ENCODE measurements at regions not wholly inside any gene's neighbourhood (a gene's known extent, or its start where the extent isn't known, plus 50 kb on each side); places are given as distances from the start of the nearest gene placed in this dataset.
"Not testable (repeated sequence)": the region's sequence is repeated elsewhere in the genome, so short reads cannot be mapped to it uniquely, and the experiment has no call there.

GRCh38 chr6:145158636-145159035 lies 576.7 kb downstream of the EPM2A start:
- not testable (repeated sequence) for DNase-seq (ENCODE audit: low read depth)

- no peak for DNase-seq (ENCODE audit: low read depth)
Measured at GRCh38 chr6:145159921-145160320, 575.4 kb downstream of the EPM2A start.

- no peak for DNase-seq (ENCODE audit: low read depth)
Measured at GRCh38 chr6:145161501-145161900, 573.8 kb downstream of the EPM2A start.

GRCh38 chr6:145169726-145170224 lies 565.5 kb downstream of the EPM2A start:
- DNase-seq (ENCODE audit: low read depth) = no peak

GRCh38 chr6:145175470-145175869 lies 559.9 kb downstream of the EPM2A start:
- no peak for DNase-seq (ENCODE audit: low read depth)

GRCh38 chr6:145178391-145178790 lies 556.9 kb downstream of the EPM2A start:
- no peak for DNase-seq (ENCODE audit: low read depth)

GRCh38 chr6:145187491-145188206 lies 547.7 kb downstream of the EPM2A start:
- no peak for DNase-seq (ENCODE audit: low read depth)

- no peak for DNase-seq (ENCODE audit: low read depth)
Measured at GRCh38 chr6:145189836-145190235, 545.5 kb downstream of the EPM2A start.

- no peak for DNase-seq (ENCODE audit: low read depth)
Measured at GRCh38 chr6:145194389-145194788, 540.9 kb downstream of the EPM2A start.

- DNase-seq (ENCODE audit: low read depth) = no peak
Measured at GRCh38 chr6:145199961-145200360, 535.4 kb downstream of the EPM2A start.

- no peak for DNase-seq (ENCODE audit: low read depth)
Measured at GRCh38 chr6:145204301-145204700, 531.0 kb downstream of the EPM2A start.

- no peak for DNase-seq (ENCODE audit: low read depth)
Measured at GRCh38 chr6:145206247-145206907, 528.9 kb downstream of the EPM2A start.

- DNase-seq (ENCODE audit: low read depth) = no peak
Measured at GRCh38 chr6:145208474-145208873, 526.8 kb downstream of the EPM2A start.

GRCh38 chr6:145209272-145209671 lies 526.0 kb downstream of the EPM2A start:
- no peak for DNase-seq (ENCODE audit: low read depth)

- DNase-seq (ENCODE audit: low read depth) = no peak
Measured at GRCh38 chr6:145212813-145213212, 522.5 kb downstream of the EPM2A start.

GRCh38 chr6:145213614-145214013 lies 521.7 kb downstream of the EPM2A start:
- no peak for DNase-seq (ENCODE audit: low read depth)

- DNase-seq (ENCODE audit: low read depth) = no peak
Measured at GRCh38 chr6:145214570-145214969, 520.8 kb downstream of the EPM2A start.

GRCh38 chr6:145224450-145224849 lies 510.9 kb downstream of the EPM2A start:
- no peak for DNase-seq (ENCODE audit: low read depth)

- no peak for DNase-seq (ENCODE audit: low read depth)
Measured at GRCh38 chr6:145225500-145225899, 509.8 kb downstream of the EPM2A start.

- DNase-seq (ENCODE audit: low read depth) = no peak
Measured at GRCh38 chr6:145227593-145227992, 507.7 kb downstream of the EPM2A start.

GRCh38 chr6:145228962-145229582 lies 506.2 kb downstream of the EPM2A start:
- no peak for DNase-seq (ENCODE audit: low read depth)

- no peak for DNase-seq (ENCODE audit: low read depth)
Measured at GRCh38 chr6:145233955-145234354, 501.4 kb downstream of the EPM2A start.

GRCh38 chr6:145235207-145235606 lies 500.1 kb downstream of the EPM2A start:
- no peak for DNase-seq (ENCODE audit: low read depth)

All from T follicular helper cell (primary cell).